ENCODE measurements at regions not wholly inside any gene's neighbourhood (a gene's known extent, or its start where the extent isn't known, plus 50 kb on each side); places are given as distances from the start of the nearest gene placed in this dataset.

DNA sequence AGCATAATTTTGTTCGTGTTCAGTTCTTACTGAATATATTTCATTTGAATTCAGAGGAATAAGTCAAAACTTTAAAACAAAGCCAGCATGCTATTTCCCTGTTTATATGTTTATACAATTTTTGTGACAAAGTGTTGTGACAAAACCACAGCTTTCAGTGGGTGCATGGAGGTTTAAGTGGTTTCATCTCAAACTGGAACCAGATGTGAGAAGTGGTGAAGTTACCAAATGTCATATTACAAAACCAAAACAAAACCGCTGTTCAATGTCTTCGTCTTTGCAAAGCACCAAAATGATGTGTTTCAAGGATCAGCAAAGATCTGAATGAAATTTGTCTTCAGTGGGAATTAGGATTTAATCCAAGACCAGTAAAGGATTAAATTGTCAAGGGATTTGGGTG lies 59.3 kb upstream of the OSTN start:
- Histone ChIP-seq H3K9me3 (ENCODE audit: control insufficient read depth, insufficient read depth, low read length) (peaks cover 4% of the 10 kb centered on the region; the same call in 1 of the 2 replicates), H3K27me3 (ENCODE audit: control insufficient read depth, low read length) (no peaks in the 10 kb centered on the region), H3K9me2 (replicated peaks; ENCODE audit: control insufficient read depth, low read length) (no peaks in the 10 kb centered on the region), H3K4me1 (ENCODE audit: control insufficient read depth, low read length) (peaks cover 53% of the 10 kb centered on the region), H3K4me2 (ENCODE audit: low read length) (no peak overlapping the region), H3K27ac (ENCODE audit: low read depth, low read length) (no peak overlapping the region), H3K36me3 (ENCODE audit: control insufficient read depth, low read length) (no peaks in the 10 kb centered on the region), H3F3A (ENCODE audit: control insufficient read depth, insufficient read depth) (no peaks in the 10 kb centered on the region), H4K20me1 (ENCODE audit: control insufficient read depth, insufficient read depth, low read depth, low read length) (no peaks in the 10 kb centered on the region), H3K79me2 (ENCODE audit: control insufficient read depth, low read length) (no peaks in the 10 kb centered on the region), H3K4me3 (ENCODE audit: low read length) (no peak overlapping the region)
- TF ChIP-seq, protein P1, sequence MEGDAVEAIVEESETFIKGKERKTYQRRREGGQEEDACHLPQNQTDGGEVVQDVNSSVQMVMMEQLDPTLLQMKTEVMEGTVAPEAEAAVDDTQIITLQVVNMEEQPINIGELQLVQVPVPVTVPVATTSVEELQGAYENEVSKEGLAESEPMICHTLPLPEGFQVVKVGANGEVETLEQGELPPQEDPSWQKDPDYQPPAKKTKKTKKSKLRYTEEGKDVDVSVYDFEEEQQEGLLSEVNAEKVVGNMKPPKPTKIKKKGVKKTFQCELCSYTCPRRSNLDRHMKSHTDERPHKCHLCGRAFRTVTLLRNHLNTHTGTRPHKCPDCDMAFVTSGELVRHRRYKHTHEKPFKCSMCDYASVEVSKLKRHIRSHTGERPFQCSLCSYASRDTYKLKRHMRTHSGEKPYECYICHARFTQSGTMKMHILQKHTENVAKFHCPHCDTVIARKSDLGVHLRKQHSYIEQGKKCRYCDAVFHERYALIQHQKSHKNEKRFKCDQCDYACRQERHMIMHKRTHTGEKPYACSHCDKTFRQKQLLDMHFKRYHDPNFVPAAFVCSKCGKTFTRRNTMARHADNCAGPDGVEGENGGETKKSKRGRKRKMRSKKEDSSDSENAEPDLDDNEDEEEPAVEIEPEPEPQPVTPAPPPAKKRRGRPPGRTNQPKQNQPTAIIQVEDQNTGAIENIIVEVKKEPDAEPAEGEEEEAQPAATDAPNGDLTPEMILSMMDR (IDR thresholded peaks at IDR 0.05; ENCODE audit: low read depth, low read length, poor library complexity, severe bottlenecking): no peak
- no peak for TF ChIP-seq EZH2phosphoT487 (IDR thresholded peaks at IDR 0.05; ENCODE audit: borderline replicate concordance, low read length)

DNA sequence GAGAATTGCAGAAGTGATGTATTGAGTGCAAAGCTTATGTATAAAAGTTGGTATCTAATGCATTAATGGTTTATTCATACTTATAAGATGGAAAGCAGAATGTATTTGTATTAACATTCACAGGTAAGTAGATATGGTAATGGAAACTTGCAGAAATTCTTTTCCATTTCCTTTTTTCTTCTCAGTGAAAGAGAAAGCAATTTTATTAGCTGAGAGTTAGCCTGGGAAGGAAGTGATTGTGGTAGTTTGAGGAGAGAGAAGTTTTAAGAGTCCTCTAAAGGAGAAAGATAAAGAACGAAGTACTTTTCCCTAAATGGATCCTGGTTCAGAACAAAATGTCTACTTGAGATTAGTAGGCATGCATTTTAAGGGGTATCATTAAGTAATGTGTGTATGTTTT lies 60.1 kb upstream of the OSTN start:
- no peaks in the 10 kb centered on the region for H4K20me1 ChIP-seq (ENCODE audit: control insufficient read depth, insufficient read depth, low read depth, low read length)
- H3K4me2 ChIP-seq (ENCODE audit: low read length): no peak overlapping the region
- H3K4me1 ChIP-seq (ENCODE audit: control insufficient read depth, low read length): peaks cover 48% of the 10 kb centered on the region
- H3K4me3 ChIP-seq (ENCODE audit: low read length): no peak overlapping the region
- no peaks in the 10 kb centered on the region for H3K27me3 ChIP-seq (ENCODE audit: control insufficient read depth, low read length)
- no peaks in the 10 kb centered on the region for H3K79me2 ChIP-seq (ENCODE audit: control insufficient read depth, low read length)
- H3K9me3 ChIP-seq (ENCODE audit: control insufficient read depth, insufficient read depth, low read length): peaks cover 4% of the 10 kb centered on the region; the same call in 1 of the 2 replicates
- H3K27ac ChIP-seq (ENCODE audit: low read depth, low read length): no peak overlapping the region
- no peaks in the 10 kb centered on the region for H3K9me2 ChIP-seq (replicated peaks; ENCODE audit: control insufficient read depth, low read length)
- TF ChIP-seq EZH2phosphoT487 (IDR thresholded peaks at IDR 0.05; ENCODE audit: borderline replicate concordance, low read length): no peak
- TF ChIP-seq, protein P1 (IDR thresholded peaks at IDR 0.05; ENCODE audit: low read depth, low read length, poor library complexity, severe bottlenecking): no peak
- H3F3A ChIP-seq (ENCODE audit: control insufficient read depth, insufficient read depth): no peaks in the 10 kb centered on the region
- H3K36me3 ChIP-seq (ENCODE audit: control insufficient read depth, low read length): no peaks in the 10 kb centered on the region

DNA sequence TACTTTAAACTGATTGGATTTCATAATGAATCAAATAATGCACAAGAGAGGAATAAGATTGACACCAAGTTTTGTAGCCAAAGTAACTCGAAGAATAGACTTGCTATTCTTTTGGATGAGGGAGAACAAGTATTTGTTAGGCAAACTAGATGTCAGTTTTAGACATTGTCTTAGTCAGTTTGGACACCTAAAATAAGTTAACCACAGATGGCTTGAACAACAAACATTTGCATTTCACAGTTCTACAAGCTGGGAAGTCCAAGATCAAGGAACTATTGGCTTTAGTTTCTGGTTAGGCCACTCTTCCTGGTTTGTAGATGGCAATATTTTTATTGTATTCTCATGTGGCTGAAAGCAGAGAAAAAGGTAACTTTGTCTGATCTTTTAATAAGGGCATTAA lies 61.3 kb upstream of the OSTN start:
- peak overlapping the region; percentile 23; the same call in 1 of the 2 replicates for H3K4me2 ChIP-seq (ENCODE audit: low read length)
- peaks cover 4% of the 10 kb centered on the region; the same call in 1 of the 2 replicates for H3K9me3 ChIP-seq (ENCODE audit: control insufficient read depth, insufficient read depth, low read length)

More for the DNA sequence above, 61.3 kb upstream of the OSTN start:
- Histone ChIP-seq H3K36me3 (ENCODE audit: control insufficient read depth, low read length) (no peaks in the 10 kb centered on the region), H3K27ac (ENCODE audit: low read depth, low read length) (no peak overlapping the region), H3K79me2 (ENCODE audit: control insufficient read depth, low read length) (no peaks in the 10 kb centered on the region), H3F3A (ENCODE audit: control insufficient read depth, insufficient read depth) (no peaks in the 10 kb centered on the region), H3K4me3 (ENCODE audit: low read length) (0 out of 2 replicates have a peak overlapping the region, but pooled peaks have one; percentile 3), H3K27me3 (ENCODE audit: control insufficient read depth, low read length) (no peaks in the 10 kb centered on the region), H3K9me2 (replicated peaks; ENCODE audit: control insufficient read depth, low read length) (no peaks in the 10 kb centered on the region), H3K4me1 (ENCODE audit: control insufficient read depth, low read length) (peaks cover 36% of the 10 kb centered on the region), H4K20me1 (ENCODE audit: control insufficient read depth, insufficient read depth, low read depth, low read length) (no peaks in the 10 kb centered on the region)
- no peak for TF ChIP-seq EZH2phosphoT487 (IDR thresholded peaks at IDR 0.05; ENCODE audit: borderline replicate concordance, low read length)
- TF ChIP-seq, protein P1 (IDR thresholded peaks at IDR 0.05; ENCODE audit: low read depth, low read length, poor library complexity, severe bottlenecking): no peak

All from DOHH2 (cell line).